CD4-positive, alpha-beta T cell treated with Interleukin-2 at 100 ng/mL for 4 hours (primary cell): ENCODE measurements at regions not wholly inside any gene's neighbourhood (a gene's known extent, or its start where the extent isn't known, plus 50 kb on each side); places are given as distances from the start of the nearest gene placed in this dataset.

Experiments used
- DNase-seq: peaks from one replicate; pipeline ENCODE4 v3.0.0-alpha.2; 2020; ENCODE audit warnings: low spot score

DNA sequence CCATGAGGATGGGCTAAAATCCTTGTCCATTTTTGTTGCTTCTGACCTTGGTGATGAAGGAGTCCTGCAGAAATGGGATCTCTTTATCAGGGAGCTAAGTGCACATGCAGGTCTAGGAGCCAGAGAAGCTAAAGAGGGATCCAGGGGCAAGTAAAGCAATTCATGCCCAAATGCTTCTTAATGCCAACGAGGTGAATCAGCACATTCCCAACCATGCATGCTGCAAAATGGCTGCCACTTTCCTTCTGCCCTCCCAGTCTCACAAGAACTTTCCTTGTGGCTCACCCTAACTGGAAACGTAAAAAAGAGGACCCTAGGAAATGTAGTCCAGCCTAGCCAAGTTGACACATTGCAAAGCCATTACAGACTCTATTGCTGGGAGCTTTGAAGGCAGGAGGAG is 298.4 kb downstream of the MAFB start:
- no peak for DNase-seq

DNA sequence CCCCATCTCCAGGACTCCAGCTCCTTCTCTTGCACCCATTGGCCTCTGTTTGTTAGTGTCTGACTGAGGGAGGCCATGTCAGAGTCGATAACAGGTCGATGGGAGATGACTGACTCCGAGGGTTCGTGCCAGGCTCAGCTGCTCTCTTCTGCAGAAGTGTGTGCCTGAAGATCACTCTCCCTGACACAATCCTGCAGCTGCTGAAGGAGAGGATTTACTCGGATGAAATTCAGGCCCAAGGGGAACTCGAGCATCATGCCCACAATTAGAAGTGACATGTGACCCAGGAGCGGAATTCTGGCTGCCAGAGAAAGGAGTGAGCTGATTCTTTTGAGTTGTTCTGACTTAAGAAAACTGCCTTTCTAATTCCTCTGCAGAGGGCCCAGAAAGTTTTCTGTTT is 318.2 kb downstream of the MAFB start:
- no peak for DNase-seq

DNA sequence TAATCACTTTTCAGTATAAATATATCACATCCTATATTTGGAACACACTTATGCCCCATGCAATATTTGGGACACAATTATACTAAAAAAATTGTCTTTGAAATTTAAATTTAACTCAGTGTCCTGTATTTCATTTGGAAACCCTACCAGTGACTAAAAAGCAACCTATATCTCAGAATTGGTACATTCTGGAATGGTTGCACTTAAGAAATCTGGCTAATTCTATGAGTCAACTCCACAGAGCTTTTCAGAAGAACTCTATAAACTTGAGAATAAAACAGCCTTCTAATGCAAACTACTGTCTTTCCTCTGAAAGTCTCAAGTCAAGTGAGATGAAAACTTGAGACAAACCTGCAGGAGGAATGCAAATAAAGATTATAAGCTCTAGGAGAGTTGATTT is 320.2 kb downstream of the MAFB start:
- DNase-seq: no peak

DNA sequence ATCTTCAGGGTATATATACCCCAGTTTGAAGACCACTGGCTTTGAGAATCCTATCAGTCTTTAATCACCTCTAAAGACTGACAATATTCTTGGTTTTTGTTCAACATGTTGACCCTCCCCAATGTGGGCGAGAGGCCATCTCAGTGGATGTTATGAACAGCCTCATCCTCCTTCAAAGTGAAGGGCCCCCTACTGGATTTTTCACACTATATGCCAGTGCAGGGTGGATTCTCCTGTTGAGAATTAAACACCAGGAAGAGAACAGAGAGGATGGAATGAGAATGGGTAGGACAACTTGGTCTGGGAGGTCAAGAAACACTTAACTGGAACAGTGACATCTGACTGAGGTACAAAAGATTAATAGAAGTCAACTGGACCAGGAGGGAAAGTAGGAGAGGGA is 327.1 kb downstream of the MAFB start:
- no peak for DNase-seq

DNA sequence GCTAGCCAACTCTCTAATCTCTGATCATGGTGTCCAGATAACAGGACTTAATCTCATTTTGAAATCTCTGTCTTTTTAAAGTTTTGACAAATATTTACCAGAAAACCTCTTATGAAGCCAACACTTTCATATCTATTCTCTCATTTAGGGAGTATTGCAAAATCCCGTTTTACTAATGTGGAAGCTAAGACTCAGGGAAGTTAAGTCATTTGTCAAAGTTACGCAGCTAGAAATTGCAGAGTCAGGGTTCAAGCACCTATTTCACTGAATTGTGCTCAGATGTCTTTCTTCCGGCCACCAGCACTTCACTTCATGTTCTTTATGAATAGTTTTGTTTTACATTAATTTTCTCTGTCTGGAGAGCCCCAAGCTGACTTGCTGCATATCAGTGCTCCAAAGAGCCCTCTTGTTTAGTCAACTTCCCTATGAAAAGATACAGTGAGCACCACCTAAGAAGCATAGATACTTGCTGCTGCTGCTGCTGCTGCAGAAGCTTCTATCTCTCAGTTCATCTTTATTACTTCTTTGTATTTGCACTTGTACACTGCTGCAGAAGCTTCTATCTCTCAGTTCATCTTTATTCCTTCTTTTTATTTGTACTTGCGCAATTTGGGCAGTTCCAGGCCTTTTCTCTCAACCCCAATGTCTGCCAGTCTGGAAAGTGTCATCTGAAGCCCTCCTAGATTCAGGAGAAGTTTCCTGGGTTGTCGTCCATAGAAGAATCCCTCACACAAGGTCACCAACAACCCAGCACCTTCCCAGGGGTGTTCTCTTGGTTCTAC is 329.7 kb downstream of the MAFB start:
- DNase-seq: no peak

DNA sequence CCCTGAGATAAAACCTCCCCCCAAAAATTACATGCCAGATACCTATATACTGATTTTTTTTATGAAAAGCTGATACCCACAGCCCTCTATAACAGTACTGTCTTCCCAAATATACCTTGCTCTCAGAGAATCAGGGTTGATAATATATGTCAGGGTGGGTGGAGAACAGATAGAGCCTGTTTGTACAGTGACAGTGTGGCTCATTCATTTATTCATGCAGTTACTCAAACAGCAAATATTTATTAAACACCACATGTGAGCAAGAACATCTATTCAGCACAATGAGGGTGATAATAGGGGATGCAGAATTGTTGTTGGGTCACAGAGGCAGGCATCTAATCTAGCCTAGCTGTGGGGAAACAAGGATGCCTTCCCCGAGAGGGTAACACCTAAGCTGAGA is 334.2 kb downstream of the MAFB start:
- no peak for DNase-seq

DNA sequence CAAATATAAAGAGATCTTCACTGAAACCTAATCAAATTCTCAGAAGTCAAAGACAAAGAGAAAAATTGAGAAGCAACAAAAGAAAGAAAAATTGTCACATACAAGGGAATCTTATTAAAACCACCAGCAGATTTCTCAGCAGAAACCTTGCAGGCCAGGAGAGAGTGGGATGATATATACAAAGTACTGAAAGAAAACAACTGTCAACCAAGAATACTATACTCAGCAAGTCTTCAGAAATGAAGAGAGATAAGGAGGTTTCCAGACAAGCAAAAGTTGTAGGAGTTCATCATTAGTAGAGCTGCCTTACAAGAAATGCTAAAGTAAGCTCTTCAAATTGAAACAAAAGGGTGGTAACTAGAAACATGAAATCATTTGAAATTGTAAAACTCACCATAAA is 345.6 kb downstream of the MAFB start:
- DNase-seq: no peak

DNA sequence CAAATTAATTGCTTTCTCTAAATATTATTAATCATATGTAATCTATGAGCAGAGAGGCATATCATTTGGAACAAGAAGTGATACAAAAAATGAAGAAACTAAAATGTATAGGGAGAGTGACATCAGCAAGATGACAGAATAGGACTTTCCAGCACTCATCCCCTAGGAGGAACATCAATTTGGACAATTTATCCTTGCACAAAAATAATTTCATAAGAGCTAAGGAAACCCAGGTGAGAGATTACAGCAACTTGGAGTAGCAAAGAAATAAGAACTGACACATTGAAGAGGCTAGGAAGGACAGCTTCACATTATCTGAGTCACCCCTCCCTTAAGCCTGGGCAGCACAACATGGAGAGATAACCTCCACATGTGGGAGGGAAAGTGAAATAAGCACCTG is 347.5 kb downstream of the MAFB start:
- DNase-seq: no peak

DNA sequence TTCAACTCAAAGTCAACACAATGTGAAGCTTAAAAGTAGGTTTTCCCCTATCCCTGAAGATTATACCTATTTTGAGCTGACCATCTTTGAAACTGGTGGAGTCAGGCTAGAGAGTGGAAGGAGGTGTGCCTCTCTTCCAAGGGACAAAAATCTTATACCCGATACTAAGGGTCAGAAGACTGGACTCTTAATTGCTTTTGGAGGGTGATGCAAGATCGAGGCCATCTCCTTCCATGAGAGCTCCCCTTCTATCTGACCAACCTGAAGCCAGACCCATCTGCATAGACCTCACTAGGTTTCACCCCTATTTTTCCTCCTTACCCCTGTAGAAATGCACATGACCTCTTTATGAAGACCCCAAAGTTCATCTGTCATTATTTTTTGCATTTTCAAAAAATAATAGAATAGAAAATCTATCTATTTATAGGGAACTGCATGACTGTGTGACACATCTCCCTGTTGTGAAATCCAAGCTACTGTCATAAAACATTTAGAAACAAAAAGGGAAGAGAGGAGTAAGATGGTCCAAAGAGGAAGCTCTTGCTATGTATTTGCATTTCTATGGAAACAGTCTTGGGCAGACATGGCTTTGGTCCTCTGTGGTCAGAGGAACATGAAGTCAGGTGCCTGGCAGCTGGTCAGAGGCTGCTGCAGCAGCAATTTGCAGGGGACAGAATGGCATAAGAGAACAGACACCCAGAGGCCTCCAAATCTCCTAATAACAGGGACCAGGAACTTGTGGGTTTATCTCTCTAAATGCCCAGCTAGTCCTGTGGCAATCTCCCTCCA is 349.2 kb downstream of the MAFB start:
- no peak for DNase-seq

DNA sequence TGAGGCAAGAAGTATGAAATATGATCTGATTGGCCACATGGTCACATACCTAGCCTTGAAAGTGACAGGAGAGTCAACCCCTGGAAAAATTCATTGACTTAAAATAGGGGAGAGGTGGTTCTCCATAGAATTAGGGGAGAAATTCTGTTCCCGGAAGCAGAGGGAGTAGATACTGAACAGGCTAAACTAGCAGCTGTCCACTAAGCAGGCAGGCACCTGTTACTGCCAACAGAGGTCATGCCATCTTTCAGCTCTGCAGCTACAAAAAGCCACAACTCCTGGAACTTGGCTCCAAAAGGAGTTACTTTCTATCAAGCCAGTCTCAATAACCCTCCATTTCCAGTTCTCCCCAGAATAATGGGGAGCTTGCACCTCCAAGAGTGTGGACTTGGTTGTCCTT is 352.5 kb downstream of the MAFB start:
- DNase-seq: no peak

DNA sequence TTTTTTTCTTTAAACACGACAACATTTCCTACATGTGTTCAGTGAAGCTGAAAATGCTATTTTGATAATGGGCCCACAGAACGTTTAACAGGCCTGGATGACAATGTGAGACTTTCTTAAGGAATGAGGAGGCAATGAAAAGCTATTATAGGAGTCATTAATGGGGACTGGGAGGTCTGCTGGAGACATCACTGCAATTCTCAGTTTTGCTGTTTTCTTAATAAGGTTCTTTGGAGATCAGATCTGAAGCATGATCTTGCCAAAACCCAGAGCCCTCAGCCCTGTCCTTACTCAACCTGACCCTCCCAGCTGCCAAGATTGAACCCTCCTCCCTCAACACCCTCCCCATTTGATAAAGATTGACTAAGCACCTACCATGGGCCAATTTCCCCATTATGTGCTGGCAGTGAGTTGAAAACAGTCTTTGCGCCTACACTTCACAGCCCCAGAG is 353.1 kb downstream of the MAFB start:
- DNase-seq: no peak

DNA sequence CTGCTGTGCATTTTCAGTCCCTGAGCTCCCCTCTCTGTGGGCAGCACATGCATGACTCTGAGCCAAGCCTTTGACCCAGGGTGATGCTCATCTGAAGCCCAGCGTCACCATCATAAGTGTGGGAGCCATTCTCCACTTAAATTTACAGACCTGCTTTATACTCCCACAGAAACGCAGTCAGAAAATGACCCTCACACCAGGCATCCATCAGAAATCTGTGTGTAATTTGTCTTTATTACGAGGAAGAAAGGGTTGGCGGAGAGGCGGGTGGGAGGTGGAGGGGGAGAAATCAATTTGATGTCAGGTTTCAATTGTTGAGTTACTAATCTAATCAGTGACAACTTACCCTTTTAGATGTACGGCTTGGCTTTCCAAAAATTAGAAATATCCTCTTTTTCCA is 353.6 kb downstream of the MAFB start:
- no peak for DNase-seq

DNA sequence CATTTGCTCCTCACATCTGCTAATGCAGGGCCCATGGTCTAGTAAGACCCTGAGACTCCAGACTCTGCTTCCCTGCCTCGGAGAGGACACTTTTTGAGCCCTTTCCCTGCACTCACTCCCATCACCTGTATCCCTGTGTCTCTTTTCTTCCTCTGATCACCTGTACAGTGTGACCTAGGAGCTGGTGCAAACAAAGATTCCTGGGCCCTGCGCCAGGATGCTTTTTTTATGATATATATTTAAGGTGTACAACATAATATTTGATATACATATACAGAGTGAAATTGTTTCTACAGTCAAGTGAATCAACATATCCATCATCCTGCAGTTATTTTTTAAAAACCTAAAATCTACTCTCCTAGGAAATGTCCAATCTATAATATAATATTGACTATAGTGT is 355.4 kb downstream of the MAFB start:
- no peak for DNase-seq

DNA sequence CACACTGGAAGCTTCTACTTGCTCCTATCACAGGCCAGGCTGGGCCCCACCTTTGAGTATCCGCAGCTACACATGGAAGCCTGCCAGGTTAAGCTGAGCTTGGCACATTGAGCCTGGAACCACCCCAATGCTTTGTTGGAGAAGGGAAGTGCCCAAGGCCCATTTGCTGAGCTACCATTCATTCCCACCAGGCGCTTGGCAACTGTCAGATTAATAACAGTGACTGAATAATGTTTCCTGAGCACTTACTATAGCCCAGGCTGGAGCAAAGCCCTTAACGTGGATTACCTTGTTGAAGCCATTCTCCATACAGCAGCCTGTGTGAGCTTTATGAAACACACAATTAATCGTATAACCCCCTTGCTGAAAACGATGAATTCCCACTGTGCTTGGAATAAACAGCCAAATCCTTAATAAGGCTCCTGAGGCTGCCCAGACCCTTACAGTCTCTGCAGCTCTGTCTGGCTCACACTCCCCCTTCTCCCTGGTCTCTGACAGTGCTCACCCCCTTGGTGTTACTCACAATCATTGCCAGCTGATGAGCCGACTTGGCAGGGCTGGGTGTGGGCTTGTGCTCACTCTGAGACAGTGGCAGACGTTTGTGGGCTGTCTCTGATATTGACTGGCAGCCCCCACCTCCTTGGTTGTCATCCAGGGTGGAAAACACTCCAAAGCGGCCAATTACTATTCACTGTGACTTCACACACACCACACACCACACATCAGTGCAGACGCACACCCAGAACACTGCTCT is 357.1 kb downstream of the MAFB start:
- DNase-seq: no peak

DNA sequence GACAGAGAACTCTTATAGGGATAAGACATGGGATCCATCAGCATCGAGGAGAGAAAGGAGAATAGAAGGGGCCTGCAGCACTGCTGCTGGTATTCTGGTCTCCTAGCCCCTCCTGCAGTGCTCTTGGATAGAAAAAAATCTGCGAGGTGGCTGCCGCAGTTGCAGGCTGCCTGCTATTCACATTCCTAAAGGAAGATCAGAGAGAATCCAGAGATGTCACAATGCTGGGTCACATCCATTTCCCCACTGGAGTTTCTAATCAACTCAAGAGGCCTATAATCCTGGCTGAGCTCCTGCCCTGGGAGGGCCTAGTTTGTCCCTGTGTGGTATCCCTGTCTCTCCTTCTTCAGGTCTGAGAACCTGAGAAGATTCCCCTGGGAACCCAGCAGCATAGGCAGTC is 357.8 kb downstream of the MAFB start:
- no peak for DNase-seq

DNA sequence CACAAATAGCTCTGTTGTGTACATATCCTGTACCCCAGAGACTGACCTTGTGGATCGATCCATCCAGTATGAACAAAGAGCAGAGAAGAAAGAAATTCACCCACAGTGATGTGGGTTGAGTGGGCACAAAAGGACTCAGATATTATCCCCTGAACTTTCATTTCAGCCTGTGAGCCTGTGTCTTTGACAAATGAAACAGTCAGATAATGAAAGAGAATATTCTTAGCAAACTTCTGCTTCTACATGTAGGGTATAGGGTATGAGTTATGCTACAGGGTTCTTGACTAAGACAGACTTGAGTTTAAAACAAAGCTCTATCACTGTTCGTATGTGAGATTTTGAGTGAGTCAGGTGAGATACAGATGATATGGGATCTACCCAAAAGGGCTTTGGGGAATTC is 359.7 kb downstream of the MAFB start:
- DNase-seq: no peak

DNA sequence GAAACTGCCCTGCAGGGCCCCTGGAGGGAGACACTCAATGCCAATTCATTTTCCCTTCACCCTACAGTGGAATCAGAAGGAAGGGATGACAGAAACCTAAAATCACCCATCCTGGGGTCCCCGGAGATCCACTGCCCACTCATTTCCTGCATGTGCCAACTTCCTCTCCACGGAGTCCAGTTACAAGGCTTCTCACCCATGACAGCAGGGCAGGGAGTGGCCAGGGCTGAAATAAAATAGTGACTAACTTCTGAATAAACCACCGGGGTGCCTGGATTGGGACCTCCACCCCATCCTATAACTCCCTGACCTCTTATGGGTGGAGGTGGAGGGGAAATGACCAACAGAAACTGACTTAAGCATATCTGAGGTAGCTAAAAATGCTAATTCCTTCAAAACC is 362.3 kb downstream of the MAFB start:
- no peak for DNase-seq

DNA sequence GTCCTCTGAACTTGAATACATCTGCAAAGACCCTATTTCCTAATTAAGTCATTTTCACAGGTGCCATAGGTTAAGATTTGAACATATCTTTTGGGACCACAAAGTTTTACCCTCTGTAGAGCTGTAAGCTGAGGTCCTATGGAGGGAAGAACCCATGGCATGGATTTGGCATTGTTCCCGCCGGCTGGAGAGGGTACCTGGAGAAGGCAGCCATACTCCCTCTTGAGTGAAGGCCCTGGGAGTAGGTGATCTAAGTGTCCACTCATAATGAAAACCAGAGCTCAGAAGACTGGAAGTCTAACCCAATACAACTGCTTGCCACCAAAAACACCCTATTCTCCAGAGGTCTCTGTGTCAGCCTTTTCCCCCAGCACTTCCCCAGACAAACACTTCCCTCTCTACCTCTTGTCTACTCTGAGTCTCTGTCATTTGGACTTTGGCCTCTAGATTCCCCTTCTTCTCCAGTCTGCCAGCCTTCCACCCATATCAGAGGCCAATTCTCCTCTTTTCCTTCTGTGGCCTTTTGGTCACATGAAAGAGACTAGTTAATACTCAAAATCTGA is 363.9 kb downstream of the MAFB start:
- no peak for DNase-seq

DNA sequence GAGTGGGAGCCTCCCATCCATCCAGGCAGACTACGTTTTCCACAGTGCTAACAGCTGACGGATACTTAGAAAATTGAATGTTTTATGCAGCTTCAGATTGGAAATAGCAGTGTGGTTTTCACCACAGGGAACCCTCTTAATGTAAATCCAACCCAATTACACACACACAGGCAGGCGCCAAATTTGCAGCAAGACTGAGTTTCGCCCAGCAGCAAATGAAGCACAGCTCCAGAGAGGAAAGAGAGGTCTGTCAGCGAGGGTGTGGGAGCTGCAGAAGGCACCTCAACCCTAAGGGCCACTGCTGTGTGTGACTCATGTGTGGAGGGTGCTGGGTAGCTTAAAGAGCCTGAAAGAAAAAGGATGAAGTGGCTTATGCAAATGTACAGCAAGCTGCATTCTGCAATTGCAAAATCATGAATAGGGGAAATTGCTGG is 365.7 kb downstream of the MAFB start:
- no peak for DNase-seq

DNA sequence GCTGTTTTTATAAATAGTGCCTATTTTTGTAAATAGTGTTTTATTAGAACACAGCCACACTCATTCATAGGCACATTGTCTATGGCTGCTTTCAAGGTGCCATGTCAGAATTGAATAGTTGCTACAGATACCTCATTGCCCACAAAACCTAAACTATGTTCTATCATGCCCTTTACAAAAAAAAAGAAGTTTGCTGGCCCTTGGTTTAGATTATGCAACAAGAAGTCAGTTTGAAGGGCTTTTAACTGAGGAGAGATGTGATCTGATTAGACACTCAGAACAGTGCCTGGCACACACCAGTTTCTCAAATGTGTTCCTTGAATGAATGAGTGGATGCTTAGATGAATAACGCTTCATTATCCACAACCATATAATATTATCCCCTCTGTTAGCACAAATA is 366.1 kb downstream of the MAFB start:
- no peak for DNase-seq

DNA sequence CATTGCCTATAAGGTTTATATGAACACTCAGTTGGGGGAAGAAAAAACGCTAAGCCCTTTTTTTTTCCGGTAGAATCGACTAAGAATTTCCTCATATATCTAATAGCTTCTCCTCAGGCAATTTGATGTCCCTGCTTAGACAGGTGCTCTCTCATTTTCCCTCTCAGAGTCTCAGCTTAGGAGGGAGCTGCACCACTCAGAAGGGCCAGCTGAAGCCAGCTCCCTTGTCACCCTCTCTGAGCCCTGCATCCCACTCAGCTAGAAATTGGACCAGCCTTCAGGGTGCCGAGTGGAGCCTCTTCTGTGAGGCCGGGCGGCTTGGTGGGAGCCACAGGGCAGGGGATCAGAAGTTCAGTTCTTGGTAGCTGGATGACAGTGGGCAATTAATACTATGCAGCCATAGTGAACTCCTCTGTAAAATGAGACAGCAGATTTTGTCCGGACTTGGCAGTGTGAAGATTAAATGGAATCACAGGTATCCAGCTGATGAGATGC is 368.5 kb downstream of the MAFB start:
- no peak for DNase-seq

DNA sequence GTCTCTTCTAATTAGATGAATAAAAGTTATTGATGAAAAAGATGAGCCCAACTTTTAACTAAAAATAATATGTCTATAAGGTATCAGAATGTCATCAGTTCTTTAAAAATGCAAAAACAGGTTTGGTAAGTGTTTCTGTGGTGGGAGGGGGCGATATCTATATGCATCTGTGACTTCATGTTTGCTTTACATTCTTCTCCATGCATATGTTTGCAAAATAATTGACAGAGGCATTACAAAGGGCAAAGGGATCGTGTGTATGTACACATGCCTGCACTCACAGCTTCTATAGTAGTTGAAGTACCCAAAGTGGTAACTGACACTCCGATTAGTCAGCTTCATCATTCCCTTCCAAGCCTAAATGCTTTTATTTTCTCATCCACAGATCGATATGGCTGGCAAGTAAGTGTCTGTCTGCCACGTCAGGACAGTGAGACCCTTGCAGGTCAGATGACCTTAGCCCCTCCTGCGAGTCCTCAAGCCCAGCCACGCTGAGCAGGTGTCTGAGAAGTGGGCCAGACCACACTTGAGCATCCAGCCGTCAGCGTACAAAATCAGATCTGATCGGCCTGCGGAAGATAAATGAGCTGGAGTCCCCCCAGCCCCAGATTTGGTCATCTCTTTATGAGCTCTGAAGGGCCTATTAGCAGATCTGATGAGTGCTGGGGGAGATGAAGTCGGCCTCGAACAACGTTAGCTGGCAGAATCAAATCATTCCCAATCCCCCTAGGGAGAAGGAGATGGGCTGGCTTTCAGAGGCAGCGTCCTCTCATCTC is 369.1 kb downstream of the MAFB start:
- no peak for DNase-seq
